ENCODE measurements at regions not wholly inside any gene's neighbourhood (a gene's known extent, or its start where the extent isn't known, plus 50 kb on each side); places are given as distances from the start of the nearest gene placed in this dataset.

DNA sequence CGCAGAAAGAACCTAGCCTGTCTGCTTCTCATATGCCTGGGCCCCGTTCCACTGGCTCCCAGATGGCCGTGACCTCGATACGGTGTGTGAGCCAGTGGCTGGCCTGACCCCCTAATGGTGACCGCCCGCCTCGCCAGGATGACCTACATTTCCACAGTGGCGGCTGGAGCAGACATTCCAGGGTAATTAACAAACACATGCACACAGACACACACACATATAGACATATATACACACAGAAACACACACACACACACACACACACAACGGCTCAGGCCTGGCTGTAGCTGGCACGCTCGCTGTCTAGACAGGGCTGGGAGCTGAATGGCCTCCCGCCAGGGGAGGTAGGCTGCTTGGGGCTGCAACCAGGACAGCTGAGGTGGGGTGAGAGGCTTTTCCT, 227.1 kb downstream of the ANKRD60 start:
- no peak for DNase-seq (ENCODE audit: low spot score)

DNA sequence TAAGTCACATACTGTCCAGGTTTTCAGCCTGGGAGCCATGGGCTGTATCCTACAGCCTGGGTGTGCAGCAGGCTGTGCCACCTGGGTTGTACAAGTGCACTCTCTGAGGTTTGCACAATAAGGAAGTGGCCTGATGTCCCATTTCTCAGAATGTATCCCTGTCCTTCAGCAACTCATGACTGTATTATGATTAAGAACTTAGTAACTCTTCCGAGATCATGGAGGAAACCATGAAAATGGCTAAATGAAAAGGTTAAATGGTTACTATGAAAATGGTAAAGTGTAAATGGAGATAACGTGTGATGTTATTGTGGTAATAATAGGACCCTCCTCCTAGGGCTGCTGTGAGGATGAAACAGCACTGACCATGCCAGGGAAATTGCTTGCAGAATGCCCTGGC, 227.6 kb downstream of the ANKRD60 start:
- DNase-seq (ENCODE audit: low spot score), result no peak

DNA sequence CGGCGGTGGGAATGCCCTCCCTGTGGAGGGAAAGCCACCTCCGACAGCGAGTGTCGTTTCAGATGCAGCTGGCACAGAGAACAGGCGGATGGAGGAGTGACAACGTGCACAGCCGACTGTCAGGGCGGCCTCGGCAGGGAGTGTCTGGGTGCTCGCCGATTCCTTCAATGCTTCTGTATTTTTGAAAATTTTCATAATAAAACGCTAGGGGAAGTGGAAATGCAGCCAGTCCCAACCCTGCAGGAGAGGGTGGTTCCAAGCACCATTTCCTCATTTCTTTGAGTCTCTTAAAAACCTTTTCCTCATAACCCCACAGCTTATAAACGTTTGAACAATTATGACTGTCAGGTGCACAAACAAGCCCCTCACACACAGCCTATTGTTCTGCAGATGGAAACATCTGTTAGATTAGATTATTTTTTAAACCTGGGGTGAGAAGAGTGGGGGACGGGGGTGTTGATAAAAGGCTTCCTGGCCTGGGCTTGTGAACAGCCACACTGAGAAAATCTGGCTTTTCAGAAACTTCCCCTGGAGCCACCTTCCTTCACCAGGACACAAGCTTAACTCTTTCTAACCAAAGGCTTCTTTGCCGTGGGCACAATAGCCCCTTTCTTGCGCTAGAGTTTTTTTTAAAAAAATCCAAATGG, 228.9 kb downstream of the ANKRD60 start:
- DNase-seq (ENCODE audit: low spot score), result no peak

DNA sequence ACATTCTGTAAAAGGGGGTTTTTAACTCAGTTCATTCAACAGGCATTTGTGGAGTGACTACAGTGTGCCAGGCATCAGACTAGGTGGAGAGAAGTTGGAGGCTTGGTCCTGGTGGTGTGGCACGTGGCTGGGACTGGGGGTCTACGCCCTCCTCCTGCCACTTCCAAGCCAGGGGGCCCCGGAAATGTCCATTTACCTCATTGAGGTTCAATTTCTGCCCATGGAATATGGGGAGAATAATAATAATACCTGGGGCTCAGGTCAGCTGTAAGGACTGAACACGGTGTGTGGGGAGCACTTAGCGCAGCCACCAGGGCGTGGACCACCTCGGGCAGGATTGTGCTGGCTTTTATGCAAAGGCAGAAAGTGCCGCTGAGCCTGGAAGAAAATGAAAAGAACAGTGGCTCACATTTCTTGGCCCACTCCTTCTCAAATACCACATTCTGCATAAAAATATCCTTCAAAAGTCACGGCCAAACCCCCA, 229.4 kb downstream of the ANKRD60 start:
- DNase-seq (ENCODE audit: low spot score), result no peak

DNA sequence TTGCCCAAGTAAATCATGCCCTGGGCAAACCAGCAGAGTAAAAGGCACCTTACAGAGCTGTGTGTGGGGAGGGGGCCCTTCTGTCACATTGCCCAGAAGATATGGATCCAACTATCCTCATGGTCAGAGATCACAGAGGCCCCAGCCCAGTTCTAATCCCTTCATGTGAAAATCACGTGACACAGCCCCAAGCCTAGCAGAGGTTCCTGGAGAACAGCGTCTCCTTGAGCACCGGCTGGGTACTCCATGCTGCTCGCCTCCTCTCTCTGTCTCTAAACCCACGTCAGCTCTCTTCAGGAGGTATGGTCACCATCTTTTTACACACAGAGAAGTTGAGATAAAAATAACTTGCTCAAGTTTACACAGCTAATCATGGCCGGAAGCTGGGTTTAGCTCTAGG, 230.2 kb downstream of the ANKRD60 start:
- DNase-seq (ENCODE audit: low spot score), result no peak

DNA sequence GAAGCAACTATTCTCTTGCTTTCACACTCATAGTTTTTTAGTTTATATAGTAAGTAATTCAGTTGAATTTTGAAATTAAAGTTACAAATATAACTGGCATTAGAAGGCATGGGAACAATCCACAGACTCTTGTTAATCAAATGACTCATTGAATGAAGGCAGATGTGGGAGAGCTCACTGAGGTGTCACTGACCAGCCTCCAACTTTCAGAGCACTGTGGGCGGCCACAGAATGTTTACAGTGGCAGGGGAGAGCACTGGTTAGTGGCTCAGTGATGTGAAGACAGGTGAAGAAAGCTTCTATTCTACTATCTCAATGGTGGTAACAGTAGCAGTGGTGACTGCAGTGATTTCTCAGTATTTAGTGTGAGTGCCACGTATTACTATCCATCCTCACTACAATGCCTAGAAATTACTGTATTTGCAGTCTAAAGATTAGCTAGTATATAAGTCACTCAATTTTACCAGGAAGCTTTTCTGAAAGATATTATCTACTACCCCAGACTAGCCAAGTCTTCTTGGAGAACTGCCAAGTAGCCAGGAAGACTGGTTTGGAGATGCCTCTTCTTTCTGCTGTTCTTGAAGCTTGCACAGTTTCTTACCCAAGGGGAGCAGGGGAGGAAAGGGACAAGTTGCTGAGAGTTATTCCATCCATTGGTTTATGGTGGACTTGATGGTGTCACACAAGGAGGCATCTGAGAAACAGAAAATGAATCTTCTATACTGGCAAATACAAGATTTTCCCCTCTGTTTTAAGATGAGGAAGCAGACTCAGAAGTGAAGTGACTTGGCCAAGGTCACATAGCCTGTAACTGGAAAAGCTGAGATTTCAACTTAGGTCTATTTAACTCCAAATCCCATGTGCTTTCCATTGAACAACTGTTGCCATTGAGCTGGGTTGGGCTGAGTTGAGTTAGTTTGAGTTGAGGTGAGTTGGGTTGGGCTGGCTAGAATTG, 231.2 kb downstream of the ANKRD60 start:
- no peak for DNase-seq (ENCODE audit: low spot score)

DNA sequence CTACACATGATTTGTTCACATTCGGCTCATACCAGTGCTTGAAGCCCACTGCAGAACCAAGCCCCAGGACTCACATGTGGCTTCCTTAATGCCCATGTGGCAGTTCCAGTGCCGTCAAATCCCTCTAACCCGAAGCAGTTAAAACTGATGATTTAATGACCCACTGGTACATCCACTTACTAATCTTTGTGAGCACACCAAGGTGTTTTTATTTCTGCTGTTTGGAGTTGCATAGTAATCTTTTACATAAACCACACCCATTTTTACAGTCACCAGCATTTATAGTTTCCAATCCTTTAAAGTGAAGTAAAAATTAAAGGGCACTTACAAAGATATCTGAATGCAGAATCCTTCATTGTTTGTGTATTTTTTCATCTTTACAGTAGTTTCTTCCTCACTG, 232.0 kb downstream of the ANKRD60 start:
- DNase-seq (ENCODE audit: low spot score), result no peak

DNA sequence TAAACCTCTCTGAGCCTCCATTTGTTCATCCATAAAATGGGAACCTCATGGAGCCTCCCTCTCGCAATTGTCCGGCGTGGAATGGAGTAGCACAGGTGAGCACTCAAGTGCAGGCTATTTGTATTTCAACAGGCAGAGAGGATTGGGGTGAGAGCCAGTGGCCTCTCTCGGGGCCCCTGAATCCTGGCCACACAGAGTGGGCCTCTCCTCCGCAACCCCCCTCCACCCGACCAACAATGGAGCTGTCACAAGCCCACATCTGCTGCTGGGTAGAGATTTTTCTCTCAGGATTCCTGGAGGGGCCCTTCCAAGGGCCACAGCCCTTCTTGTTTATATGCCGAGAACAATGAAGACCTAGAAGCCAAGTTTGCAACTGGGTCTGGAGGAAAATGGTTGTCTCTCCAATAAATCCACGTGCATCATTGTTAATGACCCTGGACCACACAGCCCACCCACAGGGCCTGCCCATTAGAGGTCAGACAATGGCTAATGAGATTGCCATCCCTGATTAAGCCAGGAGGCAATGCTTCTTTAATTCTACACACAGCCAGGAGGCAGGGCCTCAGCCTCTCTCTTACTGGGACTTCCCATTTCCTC, 233.0 kb downstream of the ANKRD60 start:
- no peak for DNase-seq (ENCODE audit: low spot score)

DNA sequence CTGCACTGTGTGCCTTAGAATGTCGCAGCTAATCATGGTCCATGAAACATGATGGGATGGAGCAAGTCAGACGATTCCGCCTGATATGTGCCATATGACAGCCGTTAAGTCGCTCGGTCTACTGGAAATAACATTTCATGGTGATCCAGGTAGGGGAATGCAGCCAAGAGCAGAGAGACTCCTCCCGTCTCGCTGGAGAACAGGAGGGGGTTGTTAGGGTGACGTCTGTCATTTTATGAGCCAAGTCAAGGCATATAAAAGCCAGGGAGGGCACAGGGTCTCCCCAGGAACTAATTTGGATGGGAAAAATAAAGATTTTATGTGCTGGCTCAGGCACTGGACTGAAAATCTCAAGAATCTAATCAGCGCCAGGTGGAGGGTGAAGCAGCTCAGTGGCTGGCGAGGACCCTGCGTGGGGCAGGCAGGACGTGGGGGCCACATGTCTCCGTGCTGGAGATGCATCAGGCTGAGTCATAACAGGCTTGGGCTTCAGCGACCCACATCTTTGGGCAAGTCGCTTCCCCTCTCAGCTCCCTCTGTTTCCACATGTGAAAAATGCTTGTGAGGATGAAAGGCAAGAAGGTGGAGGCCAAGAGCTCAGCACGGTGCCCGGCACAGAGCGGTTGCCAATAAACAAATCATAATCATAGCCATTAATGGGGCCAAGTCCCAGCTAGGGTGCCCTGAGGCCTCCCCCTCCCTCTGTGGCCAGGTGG, 234.6 kb downstream of the ANKRD60 start:
- DNase-seq (ENCODE audit: low spot score), result no peak

DNA sequence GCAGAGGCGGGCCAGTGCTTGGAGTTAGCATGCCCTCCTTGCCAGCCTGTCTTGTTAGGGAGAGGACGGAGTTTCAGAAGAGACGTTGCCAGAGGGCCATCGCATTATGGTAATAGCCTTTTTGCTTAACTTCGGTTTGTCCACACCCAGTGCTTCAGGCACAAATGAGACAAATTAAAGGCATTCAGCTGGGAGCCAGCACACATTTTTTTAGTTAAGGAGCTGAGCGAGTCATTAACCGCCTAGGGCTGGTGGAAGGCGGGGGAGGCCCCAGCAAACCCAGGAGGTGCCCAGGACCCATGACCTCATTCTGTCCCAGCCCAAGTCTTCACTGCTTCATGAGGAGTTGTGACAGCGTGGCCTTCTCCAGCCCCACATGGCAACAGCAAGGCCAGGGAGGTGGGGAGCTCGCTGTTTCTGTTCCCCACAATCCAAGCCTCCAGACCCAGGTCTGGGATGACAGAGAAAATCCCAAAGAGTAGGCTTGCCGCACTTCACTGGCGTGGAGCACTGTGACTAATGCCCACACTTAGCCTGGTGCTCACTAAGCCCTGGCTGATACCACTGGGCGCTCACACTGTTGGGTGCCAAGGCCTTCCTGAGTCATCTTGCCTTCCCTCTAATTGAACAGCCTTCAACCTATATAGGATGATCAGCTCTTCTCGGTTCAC, 237.1 kb downstream of the ANKRD60 start:
- DNase-seq (ENCODE audit: low spot score), result no peak

DNA sequence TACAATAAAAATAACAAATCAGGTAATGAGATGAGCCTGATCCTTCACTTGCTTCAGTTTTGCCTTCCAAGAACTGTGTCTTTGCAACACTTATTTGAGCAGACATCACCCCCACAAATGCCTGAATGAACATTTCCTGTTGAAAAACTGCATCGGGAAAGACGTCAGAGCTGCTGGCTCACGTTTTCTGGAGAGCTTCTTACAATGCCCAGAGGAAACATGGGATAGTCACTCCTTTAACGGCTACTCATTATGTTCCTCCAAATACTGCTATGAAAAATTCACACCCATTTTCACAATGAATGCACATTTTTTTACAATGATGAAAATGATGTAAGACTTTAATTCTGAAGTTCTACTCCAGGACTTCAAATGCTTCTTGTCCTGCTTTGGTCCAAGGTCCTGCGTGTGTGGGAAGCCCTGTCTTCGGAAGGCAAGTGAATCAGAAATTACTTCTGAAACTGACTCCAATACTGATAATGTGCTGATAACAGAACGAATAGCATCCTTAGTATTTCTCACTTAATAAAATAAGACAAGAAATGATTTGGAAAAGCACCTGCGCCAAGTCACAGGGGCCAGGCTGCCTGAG, 238.0 kb downstream of the ANKRD60 start:
- no peak for DNase-seq (ENCODE audit: low spot score)

DNA sequence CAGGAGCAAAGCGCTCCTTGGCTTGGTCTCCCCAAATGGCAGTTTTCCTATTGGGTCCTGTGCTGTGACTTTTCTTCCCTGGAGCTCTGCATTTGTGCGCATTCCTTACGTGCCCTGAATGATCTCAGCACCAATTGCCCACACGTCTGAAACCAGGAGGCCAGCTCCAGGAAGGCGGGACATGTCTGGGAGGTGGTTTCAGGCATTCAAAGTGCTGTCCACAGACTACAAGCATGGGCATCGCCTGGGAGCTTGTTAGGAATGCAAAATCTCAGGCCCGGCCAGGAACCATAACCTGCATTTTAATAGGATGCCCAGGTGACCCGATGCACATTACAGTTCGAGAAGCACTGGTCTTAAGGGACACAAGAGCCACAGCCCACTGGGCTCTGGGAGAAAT, 239.6 kb downstream of the ANKRD60 start:
- DNase-seq (ENCODE audit: low spot score), result no peak

DNA sequence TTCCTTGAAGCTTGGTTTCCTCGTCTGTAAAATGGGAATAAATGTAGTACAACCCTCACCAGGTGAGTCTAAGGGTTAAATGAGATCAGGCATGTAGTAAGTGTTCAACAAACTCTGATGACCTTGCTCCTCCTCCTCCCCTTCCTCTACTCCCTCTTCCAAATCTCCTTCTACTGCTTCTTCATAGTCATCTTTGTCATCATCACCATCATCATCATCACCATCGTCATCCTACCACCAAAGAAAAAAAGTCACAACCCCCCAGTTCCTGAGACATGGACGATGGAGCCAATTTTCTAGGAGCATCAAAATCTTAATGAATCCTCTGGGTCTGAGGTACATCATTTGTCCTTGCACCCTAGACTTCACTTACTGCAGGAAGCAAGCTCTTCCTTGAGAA, 240.0 kb downstream of the ANKRD60 start:
- DNase-seq (ENCODE audit: low spot score), result no peak

DNA sequence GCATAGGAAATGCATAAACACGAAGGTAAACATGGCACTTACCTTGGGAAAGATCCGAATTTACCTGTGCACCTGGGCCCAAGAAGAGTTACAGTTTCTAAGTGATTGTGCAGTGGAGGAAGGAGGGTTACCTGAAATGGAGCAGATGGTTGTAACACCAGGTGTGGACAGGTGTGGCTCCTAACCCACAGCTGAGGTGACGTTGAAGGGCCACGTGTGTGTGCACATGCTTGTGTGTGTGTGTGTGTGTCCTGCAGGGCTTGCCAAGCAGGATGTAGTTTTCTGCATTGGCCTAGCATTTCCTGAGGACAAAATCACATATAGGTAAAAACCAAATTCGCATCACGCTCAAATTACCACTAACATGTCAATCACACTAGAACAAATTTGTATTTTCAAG, 240.8 kb downstream of the ANKRD60 start:
- no peak for DNase-seq (ENCODE audit: low spot score)

DNA sequence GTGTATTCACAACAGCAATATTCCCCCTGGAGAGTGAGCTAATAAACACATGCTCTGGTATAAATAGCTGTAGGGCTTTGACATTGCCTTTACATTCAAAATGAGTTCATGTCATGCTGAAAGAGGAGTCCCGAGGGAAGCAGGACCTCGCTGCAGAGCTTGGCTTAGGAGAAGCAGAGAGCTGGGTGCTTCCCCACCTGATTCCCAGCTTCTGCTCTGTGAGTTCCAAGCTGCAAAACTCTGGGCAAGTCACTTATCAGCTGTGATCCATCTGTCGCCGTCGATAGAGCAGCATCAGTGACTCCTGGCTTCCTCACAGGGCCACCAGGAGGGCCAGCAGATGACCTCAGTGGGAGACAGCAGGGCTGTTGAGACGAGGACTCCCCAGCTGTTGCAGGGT, 241.8 kb downstream of the ANKRD60 start:
- no peak for DNase-seq (ENCODE audit: low spot score)

DNA sequence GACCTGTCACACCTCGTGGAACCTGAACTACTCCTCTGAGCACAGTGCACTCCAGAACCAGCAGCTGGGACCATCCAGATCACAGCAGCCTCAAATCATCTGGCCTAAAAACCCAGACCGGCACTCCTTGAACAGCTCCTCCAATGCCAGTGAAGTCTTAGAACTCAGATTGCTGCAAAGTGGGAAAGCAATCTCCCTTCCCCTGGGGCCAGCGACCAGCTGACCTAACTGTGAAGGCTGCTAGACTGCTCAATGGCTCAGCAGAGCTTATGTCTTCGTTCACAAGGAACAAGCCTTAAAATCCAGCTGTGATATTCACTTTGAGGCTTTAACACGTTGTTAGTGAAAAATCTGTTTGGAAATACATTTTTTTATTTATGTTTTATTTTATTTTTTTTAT, 243.2 kb downstream of the ANKRD60 start:
- no peak for DNase-seq (ENCODE audit: low spot score)

DNA sequence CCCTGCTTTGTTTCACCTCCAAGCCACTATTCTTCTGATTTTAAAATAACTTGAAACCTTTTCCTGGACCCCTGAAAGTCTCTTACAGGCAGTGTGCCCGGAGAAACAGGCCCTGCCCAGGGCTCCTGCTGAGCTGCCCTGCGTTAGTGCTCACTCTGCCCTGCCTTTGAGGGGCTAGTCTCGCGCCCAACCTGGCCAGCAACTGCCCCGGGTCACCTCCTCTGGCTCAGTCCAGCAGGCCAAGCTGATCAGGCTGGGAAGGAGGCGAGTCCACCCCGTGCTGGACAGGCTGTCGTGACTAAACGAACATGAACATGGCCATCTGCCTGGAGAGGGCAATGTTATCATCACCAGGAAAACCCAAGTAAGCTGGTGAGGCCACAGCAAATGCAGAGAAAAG, 245.4 kb downstream of the ANKRD60 start:
- no peak for DNase-seq (ENCODE audit: low spot score)

DNA sequence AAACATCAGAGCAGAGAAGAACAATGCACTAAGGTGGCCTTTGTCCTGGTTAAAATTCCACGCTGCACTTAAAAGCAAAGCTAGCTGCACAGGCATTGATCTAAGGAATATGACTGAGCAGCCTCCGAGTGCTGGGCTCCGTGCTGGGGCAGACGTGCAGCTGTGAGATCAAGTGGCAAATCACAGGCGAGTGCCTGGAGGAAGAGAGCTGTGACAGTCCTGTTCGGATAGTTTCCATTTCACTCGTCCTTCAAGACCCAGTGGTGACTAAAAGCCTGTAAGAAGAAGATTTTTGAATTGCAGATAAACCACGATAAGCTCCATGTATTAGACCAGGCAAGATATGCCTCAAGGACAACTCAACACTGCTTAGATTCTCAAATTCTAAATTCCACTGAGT, 247.9 kb downstream of the ANKRD60 start:
- no peak for DNase-seq (ENCODE audit: low spot score)

DNA sequence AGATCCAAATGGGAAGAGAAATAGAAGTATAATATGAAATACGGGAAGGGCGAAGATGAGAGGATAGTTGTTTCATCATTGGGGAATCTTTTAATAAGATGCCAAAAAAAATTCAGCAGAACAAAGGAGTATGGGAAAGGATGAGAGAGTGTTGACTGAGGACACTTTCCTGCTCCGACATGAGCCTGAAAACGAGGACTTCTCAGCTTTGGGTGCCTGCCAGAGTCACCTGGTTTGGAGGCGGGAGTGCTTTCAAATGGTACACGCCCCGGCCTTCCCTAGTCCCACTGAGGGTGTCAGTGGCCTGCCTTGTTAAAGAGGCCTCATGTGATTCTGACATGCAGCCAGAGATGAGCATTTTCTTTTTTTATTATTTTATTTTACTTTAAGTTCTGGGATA, 250.9 kb downstream of the ANKRD60 start:
- DNase-seq (ENCODE audit: low spot score), result no peak

DNA sequence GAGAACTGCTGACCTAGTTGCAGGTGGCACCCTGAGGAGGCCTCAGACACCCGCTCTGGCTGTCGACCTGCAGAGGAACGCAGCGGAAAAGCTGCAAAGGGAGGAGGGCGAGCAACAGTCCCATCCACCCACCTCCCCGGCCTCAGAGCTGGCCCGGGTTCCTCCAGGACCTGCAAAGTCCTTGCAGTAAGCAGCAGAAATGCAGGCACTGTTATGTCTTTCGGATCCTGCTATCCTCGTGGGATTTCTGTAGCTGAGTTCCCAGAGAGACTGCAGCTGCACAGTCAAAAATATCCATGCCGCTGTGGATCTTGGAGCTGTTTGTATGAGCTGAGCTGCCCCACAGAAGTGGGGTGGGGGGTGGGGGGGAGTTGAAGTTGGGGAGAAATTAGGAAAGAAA, 251.3 kb downstream of the ANKRD60 start:
- no peak for DNase-seq (ENCODE audit: low spot score)

DNA sequence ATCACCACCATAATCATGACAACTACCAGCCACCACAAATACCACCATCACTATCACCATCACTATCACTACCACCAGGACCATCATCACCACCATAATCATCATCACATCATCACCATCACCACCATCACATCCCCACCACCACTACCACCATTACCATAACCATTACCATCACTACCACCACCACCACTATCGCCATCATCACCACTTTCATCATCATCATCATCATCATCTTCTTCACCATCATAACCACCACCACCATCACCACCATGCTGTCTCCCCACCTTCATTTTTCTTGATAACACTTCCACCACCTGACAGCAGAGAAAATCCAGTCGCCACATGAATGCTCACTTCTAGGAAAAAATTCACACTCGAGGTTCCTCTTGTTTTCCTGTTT, 253.6 kb downstream of the ANKRD60 start:
- no peak for DNase-seq (ENCODE audit: low spot score)

Data from ureter (tissue), 1 donor.